ENCODE measurements at regions not wholly inside any gene's neighbourhood (a gene's known extent, or its start where the extent isn't known, plus 50 kb on each side); places are given as distances from the start of the nearest gene placed in this dataset.

DNA sequence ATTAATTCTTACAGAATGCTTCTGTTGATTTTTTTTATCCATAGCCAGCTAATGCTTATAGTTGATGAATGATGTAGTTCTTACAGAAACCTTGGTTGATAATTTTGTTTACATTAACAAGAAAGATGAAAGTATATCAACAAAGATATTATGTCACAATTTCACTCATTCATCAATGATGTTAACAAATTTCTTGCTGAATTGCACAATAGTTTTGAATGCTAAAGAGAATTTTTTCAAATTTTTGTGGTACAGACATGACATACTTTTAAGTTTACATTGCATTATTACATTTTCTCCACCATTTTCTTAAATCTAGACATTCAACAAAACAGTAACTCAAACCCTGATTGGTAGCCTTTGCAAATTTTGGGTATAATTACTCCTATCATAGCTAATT lies 236.3 kb downstream of the FOXD2 start:
- TF ChIP-seq, protein P1, sequence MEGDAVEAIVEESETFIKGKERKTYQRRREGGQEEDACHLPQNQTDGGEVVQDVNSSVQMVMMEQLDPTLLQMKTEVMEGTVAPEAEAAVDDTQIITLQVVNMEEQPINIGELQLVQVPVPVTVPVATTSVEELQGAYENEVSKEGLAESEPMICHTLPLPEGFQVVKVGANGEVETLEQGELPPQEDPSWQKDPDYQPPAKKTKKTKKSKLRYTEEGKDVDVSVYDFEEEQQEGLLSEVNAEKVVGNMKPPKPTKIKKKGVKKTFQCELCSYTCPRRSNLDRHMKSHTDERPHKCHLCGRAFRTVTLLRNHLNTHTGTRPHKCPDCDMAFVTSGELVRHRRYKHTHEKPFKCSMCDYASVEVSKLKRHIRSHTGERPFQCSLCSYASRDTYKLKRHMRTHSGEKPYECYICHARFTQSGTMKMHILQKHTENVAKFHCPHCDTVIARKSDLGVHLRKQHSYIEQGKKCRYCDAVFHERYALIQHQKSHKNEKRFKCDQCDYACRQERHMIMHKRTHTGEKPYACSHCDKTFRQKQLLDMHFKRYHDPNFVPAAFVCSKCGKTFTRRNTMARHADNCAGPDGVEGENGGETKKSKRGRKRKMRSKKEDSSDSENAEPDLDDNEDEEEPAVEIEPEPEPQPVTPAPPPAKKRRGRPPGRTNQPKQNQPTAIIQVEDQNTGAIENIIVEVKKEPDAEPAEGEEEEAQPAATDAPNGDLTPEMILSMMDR (conservative IDR thresholded peaks at IDR 0.05) = no peak
- TF ChIP-seq EZH2 (IDR thresholded peaks at IDR 0.05; ENCODE audit: low read depth) = no peak
